NB4 (cell line): ENCODE measurements at regions not wholly inside any gene's neighbourhood (a gene's known extent, or its start where the extent isn't known, plus 50 kb on each side); places are given as distances from the start of the nearest gene placed in this dataset.

ENCODE experiments used
- DNase-seq: peaks from one replicate; pipeline ENCODE4 v3.0.0; 2010; ENCODE audit warnings: low read depth
- H3K4me3 ChIP-seq: one replicate; pipeline ENCODE4 v1.5.1; 2011; ENCODE audit warnings: mild to moderate bottlenecking, low read depth, low read length, moderate library complexity
- MAX ChIP-seq: IDR thresholded peaks from 2 replicates; pipeline ENCODE4 v1.6.1; 2011; ENCODE audit warnings: low read depth, low read length
- MYC ChIP-seq: IDR thresholded peaks from 2 replicates; pipeline ENCODE4 v1.6.1; 2011; ENCODE audit warnings: low read depth, low read length
- POLR2A ChIP-seq: IDR thresholded peaks from 2 replicates; pipeline ENCODE4 v1.6.1; 2011; ENCODE audit warnings: mild to moderate bottlenecking; ENCODE audit not compliant: insufficient read length; ENCODE audit errors: extremely low read depth
- TF ChIP-seq, protein P1 (sequence below): IDR thresholded peaks from one replicate; pipeline ENCODE4 v1.5.1; 2012; ENCODE audit warnings: low read depth, low read length

- no peak for DNase-seq
- TF ChIP-seq POLR2A, result no peak
- TF ChIP-seq MAX, result no peak
- TF ChIP-seq, protein P1, sequence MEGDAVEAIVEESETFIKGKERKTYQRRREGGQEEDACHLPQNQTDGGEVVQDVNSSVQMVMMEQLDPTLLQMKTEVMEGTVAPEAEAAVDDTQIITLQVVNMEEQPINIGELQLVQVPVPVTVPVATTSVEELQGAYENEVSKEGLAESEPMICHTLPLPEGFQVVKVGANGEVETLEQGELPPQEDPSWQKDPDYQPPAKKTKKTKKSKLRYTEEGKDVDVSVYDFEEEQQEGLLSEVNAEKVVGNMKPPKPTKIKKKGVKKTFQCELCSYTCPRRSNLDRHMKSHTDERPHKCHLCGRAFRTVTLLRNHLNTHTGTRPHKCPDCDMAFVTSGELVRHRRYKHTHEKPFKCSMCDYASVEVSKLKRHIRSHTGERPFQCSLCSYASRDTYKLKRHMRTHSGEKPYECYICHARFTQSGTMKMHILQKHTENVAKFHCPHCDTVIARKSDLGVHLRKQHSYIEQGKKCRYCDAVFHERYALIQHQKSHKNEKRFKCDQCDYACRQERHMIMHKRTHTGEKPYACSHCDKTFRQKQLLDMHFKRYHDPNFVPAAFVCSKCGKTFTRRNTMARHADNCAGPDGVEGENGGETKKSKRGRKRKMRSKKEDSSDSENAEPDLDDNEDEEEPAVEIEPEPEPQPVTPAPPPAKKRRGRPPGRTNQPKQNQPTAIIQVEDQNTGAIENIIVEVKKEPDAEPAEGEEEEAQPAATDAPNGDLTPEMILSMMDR, result no peak
- no peak for TF ChIP-seq MYC
- H3K4me3 ChIP-seq, result no peak overlapping the region
These were observed 542.8 kb downstream of the CDH26 start for GRCh38 chr20:60501048-60501447.

DNA sequence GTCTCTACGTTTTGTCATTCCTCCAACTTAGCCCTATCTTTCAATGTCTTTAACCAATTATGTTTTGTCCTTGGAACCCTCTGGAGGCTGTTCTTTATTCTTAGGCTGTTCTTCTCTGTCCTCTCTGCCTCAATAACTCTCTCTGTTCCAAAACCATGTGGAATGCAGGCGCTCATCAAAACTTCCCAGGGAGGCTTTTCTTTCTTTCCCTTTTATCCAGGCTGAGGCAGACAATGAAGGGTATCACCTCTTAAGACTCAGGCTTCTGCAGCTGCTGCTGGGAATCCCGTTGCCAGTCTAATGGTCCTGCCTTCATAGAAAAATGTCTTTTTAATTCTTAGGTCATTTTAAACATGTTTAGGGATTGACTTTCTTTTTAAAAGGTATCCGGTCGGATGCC, 544.7 kb downstream of the CDH26 start:
- DNase-seq, result no peak
- TF ChIP-seq POLR2A (no peak), MYC (no peak), MAX (no peak)
- TF ChIP-seq, protein P1, result no peak
- H3K4me3 ChIP-seq, result no peak overlapping the region

DNA sequence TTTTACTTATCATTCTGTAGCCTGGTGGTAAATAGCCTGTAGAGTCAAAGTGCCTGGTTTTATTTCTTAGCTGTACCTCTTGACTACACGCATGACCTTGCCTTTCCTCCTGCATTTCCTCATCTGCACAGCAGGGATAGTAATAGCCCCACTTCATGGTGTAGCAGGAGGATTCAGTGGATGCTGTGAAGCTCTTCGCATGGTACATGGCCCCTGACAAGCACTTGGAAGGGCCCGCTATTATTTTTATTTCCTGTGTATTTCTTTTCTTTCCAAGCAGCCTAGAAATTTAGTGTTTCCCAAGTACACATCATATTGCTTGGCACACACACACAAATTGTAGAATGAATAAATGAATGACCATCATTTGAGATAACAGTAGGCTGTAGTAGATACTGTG, 547.2 kb downstream of the CDH26 start:
- TF ChIP-seq MAX (no peak), MYC (no peak), POLR2A (no peak)
- TF ChIP-seq, protein P1, result no peak
- DNase-seq, result no peak
- no peak overlapping the region for H3K4me3 ChIP-seq

DNA sequence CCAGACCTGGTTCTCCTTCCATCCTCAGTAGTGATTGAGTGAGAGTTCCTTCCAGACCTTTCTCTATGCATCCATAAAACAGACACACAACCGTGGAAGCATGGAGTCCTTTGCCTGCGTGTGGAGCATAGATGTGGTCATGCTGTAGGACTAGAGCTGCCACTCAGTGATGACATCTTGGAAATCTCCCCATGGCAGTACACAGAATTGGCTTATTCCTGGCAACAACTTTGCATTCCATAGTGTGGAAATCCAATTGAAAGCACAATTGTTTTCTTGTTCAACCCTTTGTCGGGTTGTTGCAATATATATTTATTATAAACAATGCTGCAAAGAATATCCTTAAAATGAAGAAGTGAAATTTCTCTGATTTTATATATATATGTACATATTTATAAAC, 547.8 kb downstream of the CDH26 start:
- no peak for DNase-seq
- TF ChIP-seq MYC, result no peak
- no peak for TF ChIP-seq MAX
- TF ChIP-seq POLR2A, result no peak
- TF ChIP-seq, protein P1, result no peak
- no peak overlapping the region for H3K4me3 ChIP-seq

GRCh38 chr20:60507087-60507694, 549.0 kb downstream of the CDH26 start:
- TF ChIP-seq MYC (no peak), POLR2A (no peak), MAX (no peak)
- TF ChIP-seq, protein P1, result no peak
- no peak for DNase-seq
- H3K4me3 ChIP-seq, result no peak overlapping the region

DNA sequence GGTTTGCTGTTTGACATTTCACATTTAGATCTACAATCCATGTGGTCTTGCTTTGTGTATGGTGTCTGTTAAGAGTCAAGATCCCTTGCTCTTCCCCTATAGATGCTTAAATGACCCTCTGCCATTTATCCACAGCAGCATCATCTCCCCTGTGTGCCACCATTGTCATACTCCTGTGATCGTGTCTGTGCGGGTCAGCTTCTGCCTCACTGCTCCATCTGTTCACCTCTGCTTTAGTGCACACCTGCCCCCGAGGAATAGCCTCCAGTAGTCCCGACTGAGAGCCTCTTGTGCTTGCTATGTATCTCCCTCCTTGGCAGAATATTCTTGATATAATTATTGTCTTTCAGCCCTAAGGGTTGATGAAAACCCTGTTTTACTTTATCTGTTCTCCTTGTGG, 551.2 kb downstream of the CDH26 start:
- TF ChIP-seq MAX, result no peak
- no peak for TF ChIP-seq POLR2A
- no peak for TF ChIP-seq MYC
- TF ChIP-seq, protein P1, result no peak
- no peak overlapping the region for H3K4me3 ChIP-seq
- DNase-seq, result no peak
